GM19239 (cell line): ENCODE measurements at regions not wholly inside any gene's neighbourhood (a gene's known extent, or its start where the extent isn't known, plus 50 kb on each side); places are given as distances from the start of the nearest gene placed in this dataset.
A peak's percentile ranks its signal among the peaks of the same experiment; 100 is the strongest.
"Not testable (repeated sequence)": the region's sequence is repeated elsewhere in the genome, so short reads cannot be mapped to it uniquely, and the experiment has no call there.

Experiments used
- DNase-seq: peaks from one replicate; pipeline ENCODE4 v3.0.0; 2011; ENCODE audit warnings: low spot score; ENCODE audit not compliant: insufficient read length
- FAIRE-seq: peaks from 2 replicates; lab custom pipeline; 2011; peaks lifted over from hg19 to GRCh38; lab: Jason Lieb, UNC

GRCh38 chr9:62915661-62916060 is 1725.8 kb downstream of the SPATA31A7 start:
- peak; percentile 99 for FAIRE-seq
- DNase-seq: not testable (repeated sequence)

DNA sequence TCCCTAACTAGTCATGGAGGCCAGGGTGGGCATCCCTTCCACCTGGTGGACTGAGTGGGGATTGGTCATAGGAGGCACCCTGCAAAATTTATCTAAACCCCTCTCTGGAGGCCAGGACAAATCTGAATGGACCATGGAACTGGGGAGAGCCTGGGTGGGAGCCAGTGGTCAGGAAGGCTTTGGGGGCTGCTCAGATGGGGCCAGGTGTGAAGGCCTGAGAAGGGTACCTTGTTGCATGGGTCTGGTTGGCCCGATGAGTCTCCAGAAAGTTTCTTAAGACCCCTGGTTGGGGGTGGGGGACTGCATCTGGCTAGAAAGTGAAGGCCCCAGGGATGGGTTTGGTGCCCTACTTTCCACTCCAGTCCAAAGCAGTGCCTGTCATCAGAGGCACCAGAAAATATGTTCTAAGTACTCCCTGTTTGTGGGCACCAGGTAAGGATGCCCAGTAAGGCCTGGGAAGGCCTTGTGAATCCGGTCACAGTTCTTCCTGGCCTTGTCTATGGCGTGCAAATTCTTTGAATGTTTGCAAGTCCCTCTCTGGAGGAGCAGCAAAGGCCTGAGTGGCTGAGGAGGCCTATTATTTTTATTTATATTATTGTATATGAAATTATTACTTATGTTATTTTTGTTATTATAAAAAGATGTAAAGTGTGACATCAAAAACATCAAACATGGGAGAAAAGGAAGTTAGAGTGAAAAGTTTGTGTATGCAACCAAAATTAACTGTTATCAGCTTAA is 1729.0 kb downstream of the SPATA31A7 start:
- FAIRE-seq, DNase-seq: not testable (repeated sequence)

DNA sequence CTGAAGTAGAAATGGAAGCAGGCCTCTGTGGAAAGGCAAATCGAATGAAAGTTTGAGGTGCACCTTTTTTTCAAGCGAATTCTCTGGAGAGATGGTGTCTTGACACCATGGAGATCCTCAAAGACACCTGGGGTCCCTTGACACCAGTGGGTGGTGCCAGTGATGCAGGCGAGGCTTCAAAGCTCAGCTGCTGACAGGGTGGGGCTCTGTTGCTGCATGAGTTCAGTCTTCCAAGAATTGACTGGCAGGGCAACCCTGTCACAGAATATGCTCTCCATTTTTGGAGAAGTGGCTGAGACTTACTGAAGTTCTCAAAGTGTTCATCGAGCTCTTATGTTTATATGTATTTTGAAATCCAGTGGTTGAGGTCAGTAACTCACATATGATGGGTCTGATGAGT is 1741.6 kb downstream of the SPATA31A7 start:
- DNase-seq, FAIRE-seq: not testable (repeated sequence)

- not testable (repeated sequence) for FAIRE-seq, DNase-seq
These were observed 1763.0 kb downstream of the SPATA31A7 start for GRCh38 chr9:62952840-62953239.
